ENCODE measurements at regions not wholly inside any gene's neighbourhood (a gene's known extent, or its start where the extent isn't known, plus 50 kb on each side); places are given as distances from the start of the nearest gene placed in this dataset.

- TF ChIP-seq CTCF (IDR thresholded peaks at IDR 0.05; ENCODE audit: low read length), result no peak
- TF ChIP-seq EZH2 (optimal IDR thresholded peaks at IDR 0.05; ENCODE audit: low read depth, low read length), result no peak
- TF ChIP-seq EZH2phosphoT487 (IDR thresholded peaks at IDR 0.05; ENCODE audit: low read length), result no peak
Observed at GRCh38 chr9:120265791-120266190, 314.2 kb downstream of the CDK5RAP2 start.

Data from MM.1S (cell line).